NB4 (cell line): ENCODE measurements at regions not wholly inside any gene's neighbourhood (a gene's known extent, or its start where the extent isn't known, plus 50 kb on each side); places are given as distances from the start of the nearest gene placed in this dataset.

Experiments
- DNase-seq: peaks from one replicate; pipeline ENCODE4 v3.0.0; 2010; ENCODE audit warnings: low read depth
- H3K4me3 ChIP-seq: one replicate; pipeline ENCODE4 v1.5.1; 2011; ENCODE audit warnings: mild to moderate bottlenecking, low read depth, low read length, moderate library complexity
- MYC ChIP-seq: IDR thresholded peaks from 2 replicates; pipeline ENCODE4 v1.6.1; 2011; ENCODE audit warnings: low read depth, low read length
- POLR2A ChIP-seq: IDR thresholded peaks from 2 replicates; pipeline ENCODE4 v1.6.1; 2011; ENCODE audit warnings: mild to moderate bottlenecking; ENCODE audit not compliant: insufficient read length; ENCODE audit errors: extremely low read depth
- TF ChIP-seq, protein P1 (sequence below): IDR thresholded peaks from 2 replicates; pipeline ENCODE4 v1.6.1; 2011; ENCODE audit warnings: low read depth, low read length
- TF ChIP-seq, protein P2 (sequence below): IDR thresholded peaks from one replicate; pipeline ENCODE4 v1.5.1; 2012; ENCODE audit warnings: low read depth, low read length

DNA sequence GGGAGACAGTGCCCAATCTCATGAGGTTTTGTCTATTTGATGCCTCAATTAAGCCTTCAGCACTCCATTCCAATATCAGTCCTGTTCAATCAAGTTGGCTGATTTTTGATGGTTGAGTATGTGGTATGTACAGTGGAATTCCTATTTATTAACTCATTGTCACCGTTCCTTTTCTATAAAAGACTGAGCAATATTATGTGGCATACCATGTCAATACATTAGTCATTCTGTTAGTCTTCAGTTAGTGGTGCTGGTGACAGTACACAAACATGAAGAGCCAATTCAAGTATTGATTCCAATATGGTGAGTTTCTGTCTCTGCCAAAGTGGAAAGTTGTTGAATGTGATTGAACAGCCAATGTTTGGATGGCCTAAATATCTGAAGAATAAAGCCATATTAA, 1343.9 kb downstream of the SUCLG1 start:
- no peak overlapping the region for H3K4me3 ChIP-seq
- TF ChIP-seq, protein P1, sequence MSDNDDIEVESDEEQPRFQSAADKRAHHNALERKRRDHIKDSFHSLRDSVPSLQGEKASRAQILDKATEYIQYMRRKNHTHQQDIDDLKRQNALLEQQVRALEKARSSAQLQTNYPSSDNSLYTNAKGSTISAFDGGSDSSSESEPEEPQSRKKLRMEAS = no peak
- TF ChIP-seq, protein P2, sequence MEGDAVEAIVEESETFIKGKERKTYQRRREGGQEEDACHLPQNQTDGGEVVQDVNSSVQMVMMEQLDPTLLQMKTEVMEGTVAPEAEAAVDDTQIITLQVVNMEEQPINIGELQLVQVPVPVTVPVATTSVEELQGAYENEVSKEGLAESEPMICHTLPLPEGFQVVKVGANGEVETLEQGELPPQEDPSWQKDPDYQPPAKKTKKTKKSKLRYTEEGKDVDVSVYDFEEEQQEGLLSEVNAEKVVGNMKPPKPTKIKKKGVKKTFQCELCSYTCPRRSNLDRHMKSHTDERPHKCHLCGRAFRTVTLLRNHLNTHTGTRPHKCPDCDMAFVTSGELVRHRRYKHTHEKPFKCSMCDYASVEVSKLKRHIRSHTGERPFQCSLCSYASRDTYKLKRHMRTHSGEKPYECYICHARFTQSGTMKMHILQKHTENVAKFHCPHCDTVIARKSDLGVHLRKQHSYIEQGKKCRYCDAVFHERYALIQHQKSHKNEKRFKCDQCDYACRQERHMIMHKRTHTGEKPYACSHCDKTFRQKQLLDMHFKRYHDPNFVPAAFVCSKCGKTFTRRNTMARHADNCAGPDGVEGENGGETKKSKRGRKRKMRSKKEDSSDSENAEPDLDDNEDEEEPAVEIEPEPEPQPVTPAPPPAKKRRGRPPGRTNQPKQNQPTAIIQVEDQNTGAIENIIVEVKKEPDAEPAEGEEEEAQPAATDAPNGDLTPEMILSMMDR = no peak
- TF ChIP-seq POLR2A = no peak
- no peak for TF ChIP-seq MYC
- DNase-seq = no peak

DNA sequence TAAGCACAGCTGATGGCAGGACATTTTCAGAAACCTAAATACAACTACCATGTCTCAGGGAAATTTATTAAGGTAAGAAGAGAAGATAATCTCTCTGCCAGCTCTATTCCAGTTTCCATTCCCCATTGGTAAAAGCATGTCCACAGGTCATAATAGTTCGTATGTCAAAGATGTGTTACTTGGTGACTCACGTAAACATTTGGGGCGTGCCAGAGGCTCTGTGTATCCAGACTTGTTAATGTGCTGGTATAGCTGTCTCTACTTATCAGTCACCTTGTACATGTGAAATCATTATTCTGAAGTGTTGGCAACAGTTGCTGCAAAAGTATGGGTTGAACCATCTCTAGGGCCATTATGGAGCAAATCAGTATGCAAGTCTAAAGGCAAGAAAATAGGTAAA, 1345.1 kb downstream of the SUCLG1 start:
- TF ChIP-seq, protein P2 = no peak
- TF ChIP-seq POLR2A = no peak
- no peak for DNase-seq

DNA sequence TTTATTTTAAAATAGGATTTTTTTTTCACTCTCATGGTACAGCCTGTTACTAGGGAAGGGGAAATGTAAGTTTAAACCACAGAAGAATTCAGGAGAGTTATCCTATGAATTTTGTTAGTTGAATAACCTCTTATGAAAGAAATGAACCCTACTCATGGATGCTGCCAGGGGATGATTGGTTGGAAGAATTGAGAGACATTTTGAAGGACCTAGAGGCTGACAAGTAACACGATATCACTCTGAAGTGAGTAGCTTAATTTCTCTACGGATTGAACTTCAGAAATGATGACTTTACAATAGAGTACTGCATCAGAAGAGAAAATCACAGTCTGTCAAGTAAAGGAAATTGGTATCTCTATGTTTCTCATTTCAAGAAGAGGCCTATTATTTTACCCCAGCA, 1346.2 kb downstream of the SUCLG1 start:
- no peak for DNase-seq
- TF ChIP-seq, protein P1 = no peak
- no peak for TF ChIP-seq MYC
- TF ChIP-seq, protein P2 = no peak
- TF ChIP-seq POLR2A = no peak
- H3K4me3 ChIP-seq = no peak overlapping the region

More for the DNA sequence above, 1345.1 kb downstream of the SUCLG1 start:
- no peak overlapping the region for H3K4me3 ChIP-seq

DNA sequence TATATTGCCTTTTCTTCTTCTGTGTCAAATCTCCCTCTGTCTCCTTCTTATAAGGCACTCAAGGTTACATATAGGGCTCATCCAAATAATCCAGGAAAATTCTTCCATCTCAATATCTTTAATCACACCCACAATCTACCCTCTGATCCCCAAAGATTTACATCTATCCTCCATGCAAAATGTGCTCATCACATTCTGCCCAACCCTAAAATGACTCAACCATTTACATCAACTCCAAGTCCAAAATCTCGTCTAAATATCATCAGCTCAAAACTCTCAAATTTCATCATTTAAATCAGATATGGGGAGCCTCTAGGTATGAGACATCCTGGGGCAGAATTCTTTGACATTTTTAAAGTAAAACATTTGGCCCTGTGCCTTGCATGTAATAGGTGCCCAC, 1349.8 kb downstream of the SUCLG1 start:
- no peak for DNase-seq
- TF ChIP-seq, protein P1 = no peak
- TF ChIP-seq, protein P2 = no peak
- no peak overlapping the region for H3K4me3 ChIP-seq

DNA sequence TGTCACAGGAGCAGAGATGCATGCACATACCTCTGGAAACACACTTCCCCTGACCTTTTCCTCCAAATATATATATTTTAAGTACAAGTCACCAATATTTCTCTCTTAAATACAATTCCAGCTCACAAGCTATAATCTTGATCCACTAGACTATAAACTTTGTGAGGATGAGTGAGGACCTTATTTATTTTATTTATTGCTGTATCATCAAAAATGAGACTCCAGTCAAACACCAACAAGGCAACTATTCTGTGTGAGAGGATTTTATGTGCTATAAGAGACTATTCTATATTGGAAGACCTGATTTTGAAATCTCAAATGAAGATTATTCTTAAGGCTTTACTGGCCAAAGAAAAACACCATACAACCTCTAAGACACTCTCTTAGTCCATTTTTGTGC, 1352.2 kb downstream of the SUCLG1 start:
- DNase-seq = no peak
- no peak overlapping the region for H3K4me3 ChIP-seq
- TF ChIP-seq, protein P1 = no peak
- TF ChIP-seq MYC = no peak
- TF ChIP-seq, protein P2 = no peak
- TF ChIP-seq POLR2A = no peak

DNA sequence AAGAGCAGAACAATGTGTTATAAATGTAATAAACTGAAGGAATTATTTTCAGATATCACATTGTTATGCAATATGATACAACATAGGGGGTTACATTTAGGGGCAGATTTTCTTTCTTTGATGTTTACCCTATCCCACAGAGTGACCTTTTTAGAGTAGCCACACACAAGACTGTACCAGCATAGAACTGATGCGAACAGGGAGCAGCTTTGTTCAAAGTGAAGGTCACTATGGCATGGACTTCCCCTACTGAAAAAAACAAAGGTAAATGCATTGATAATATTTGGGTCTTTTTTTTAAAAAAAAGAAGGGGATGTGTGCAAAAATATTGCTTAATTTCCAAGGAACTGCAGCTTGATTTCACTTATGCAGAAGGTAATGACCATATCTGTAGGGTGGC, 1354.9 kb downstream of the SUCLG1 start:
- TF ChIP-seq, protein P2 = no peak
- TF ChIP-seq POLR2A (no peak), MYC (no peak)
- TF ChIP-seq, protein P1 = no peak
- DNase-seq = no peak
- H3K4me3 ChIP-seq = no peak overlapping the region
